ENCODE measurements at regions not wholly inside any gene's neighbourhood (a gene's known extent, or its start where the extent isn't known, plus 50 kb on each side); places are given as distances from the start of the nearest gene placed in this dataset.
"Not testable (repeated sequence)": the region's sequence is repeated elsewhere in the genome, so short reads cannot be mapped to it uniquely, and the experiment has no call there.

GRCh38 chr3:71951361-71951760, 166.4 kb upstream of the PROK2 start:
- WGBS (ENCODE audit: insufficient coverage) = no CpG with 5 or more reads among the region's 4 CpGs
- DNase-seq = no peak
- Histone ChIP-seq H3K36me3 (ENCODE audit: control insufficient read depth, insufficient read depth, low read length) (no peaks in the 10 kb centered on the region), H3K4me1 (ENCODE audit: control insufficient read depth, insufficient read depth, low read length) (peaks cover 10% of the 10 kb centered on the region), H3K4me3 (ENCODE audit: low read length) (no peak overlapping the region), H3K27me3 (ENCODE audit: control insufficient read depth, insufficient read depth, low read length) (peaks cover 4% of the 10 kb centered on the region), H3K9me3 (replicated peaks; ENCODE audit: control insufficient read depth, low read depth, low read length) (no peaks in the 10 kb centered on the region), H3K27ac (ENCODE audit: low read length) (no peak overlapping the region)

GRCh38 chr3:71949442-71949841, 164.5 kb upstream of the PROK2 start:
- WGBS (ENCODE audit: insufficient coverage) = 70% methylated on average over 3 of the region's 4 CpGs

GRCh38 chr3:71944482-71945065, 159.6 kb upstream of the PROK2 start:
- H3K9me3 ChIP-seq (replicated peaks; ENCODE audit: control insufficient read depth, low read depth, low read length) = peaks cover 3% of the 10 kb centered on the region
- peaks cover 4% of the 10 kb centered on the region for H3K27me3 ChIP-seq (ENCODE audit: control insufficient read depth, insufficient read depth, low read length)
- H3K4me3 ChIP-seq (ENCODE audit: low read length) = no peak overlapping the region
- 62% methylated on average over 4 of the region's 5 CpGs for WGBS (ENCODE audit: insufficient coverage)
- no peak for DNase-seq
- H3K4me1 ChIP-seq (ENCODE audit: control insufficient read depth, insufficient read depth, low read length) = no peaks in the 10 kb centered on the region
- H3K36me3 ChIP-seq (ENCODE audit: control insufficient read depth, insufficient read depth, low read length) = no peaks in the 10 kb centered on the region
- no peak overlapping the region for H3K27ac ChIP-seq (ENCODE audit: low read length)

More at GRCh38 chr3:71949442-71949841, 164.5 kb upstream of the PROK2 start:
- Histone ChIP-seq H3K9me3 (replicated peaks; ENCODE audit: control insufficient read depth, low read depth, low read length) (no peaks in the 10 kb centered on the region), H3K27me3 (ENCODE audit: control insufficient read depth, insufficient read depth, low read length) (peaks cover 6% of the 10 kb centered on the region), H3K4me3 (ENCODE audit: low read length) (no peak overlapping the region), H3K4me1 (ENCODE audit: control insufficient read depth, insufficient read depth, low read length) (no peaks in the 10 kb centered on the region), H3K36me3 (ENCODE audit: control insufficient read depth, insufficient read depth, low read length) (no peaks in the 10 kb centered on the region), H3K27ac (ENCODE audit: low read length) (no peak overlapping the region)
- DNase-seq = no peak

- Histone ChIP-seq H3K9me3 (replicated peaks; ENCODE audit: control insufficient read depth, low read depth, low read length) (peaks cover 3% of the 10 kb centered on the region), H3K27ac (ENCODE audit: low read length) (no peak overlapping the region), H3K4me1 (ENCODE audit: control insufficient read depth, insufficient read depth, low read length) (no peaks in the 10 kb centered on the region), H3K36me3 (ENCODE audit: control insufficient read depth, insufficient read depth, low read length) (no peaks in the 10 kb centered on the region), H3K27me3 (ENCODE audit: control insufficient read depth, insufficient read depth, low read length) (peaks cover 4% of the 10 kb centered on the region), H3K4me3 (ENCODE audit: low read length) (no peak overlapping the region)
- DNase-seq = no peak
- 74% methylated on average over 6 of the region's 9 CpGs for WGBS (ENCODE audit: insufficient coverage)
Observed at GRCh38 chr3:71942432-71943187, 157.7 kb upstream of the PROK2 start.

GRCh38 chr3:71940486-71940885, 155.5 kb upstream of the PROK2 start:
- WGBS (ENCODE audit: insufficient coverage) = no CpG with 5 or more reads among the region's 1 CpG
- Histone ChIP-seq H3K27ac (ENCODE audit: low read length) (no peak overlapping the region), H3K9me3 (replicated peaks; ENCODE audit: control insufficient read depth, low read depth, low read length) (peaks cover 3% of the 10 kb centered on the region), H3K36me3 (ENCODE audit: control insufficient read depth, insufficient read depth, low read length) (no peaks in the 10 kb centered on the region), H3K4me3 (ENCODE audit: low read length) (no peak overlapping the region), H3K4me1 (ENCODE audit: control insufficient read depth, insufficient read depth, low read length) (peaks cover 11% of the 10 kb centered on the region), H3K27me3 (ENCODE audit: control insufficient read depth, insufficient read depth, low read length) (peaks cover 4% of the 10 kb centered on the region)
- DNase-seq = no peak

- H3K4me3 ChIP-seq (ENCODE audit: low read length); H3K9me3 ChIP-seq (replicated peaks; ENCODE audit: control insufficient read depth, low read depth, low read length); H3K36me3 ChIP-seq (ENCODE audit: control insufficient read depth, insufficient read depth, low read length); DNase-seq; H3K27ac ChIP-seq (ENCODE audit: low read length); H3K27me3 ChIP-seq (ENCODE audit: control insufficient read depth, insufficient read depth, low read length): not testable (repeated sequence)
- peaks cover 19% of the 10 kb centered on the region for H3K4me1 ChIP-seq (ENCODE audit: control insufficient read depth, insufficient read depth, low read length)
- no CpG with 5 or more reads among the region's 3 CpGs for WGBS (ENCODE audit: insufficient coverage)
Observed at GRCh38 chr3:71938081-71938480, 153.1 kb upstream of the PROK2 start.

GRCh38 chr3:71936681-71937080, 151.7 kb upstream of the PROK2 start:
- Histone ChIP-seq H3K4me3 (ENCODE audit: low read length) (no peak overlapping the region), H3K36me3 (ENCODE audit: control insufficient read depth, insufficient read depth, low read length) (no peaks in the 10 kb centered on the region), H3K9me3 (replicated peaks; ENCODE audit: control insufficient read depth, low read depth, low read length) (no peaks in the 10 kb centered on the region), H3K27me3 (ENCODE audit: control insufficient read depth, insufficient read depth, low read length) (peaks cover 3% of the 10 kb centered on the region), H3K27ac (ENCODE audit: low read length) (no peak overlapping the region), H3K4me1 (ENCODE audit: control insufficient read depth, insufficient read depth, low read length) (peaks cover 19% of the 10 kb centered on the region)
- peak; percentile 72 for DNase-seq
- 44% methylated on average over 2 of the region's 8 CpGs for WGBS (ENCODE audit: insufficient coverage)

GRCh38 chr3:71934520-71935270, 149.7 kb upstream of the PROK2 start:
- Histone ChIP-seq H3K9me3 (replicated peaks; ENCODE audit: control insufficient read depth, low read depth, low read length) (no peaks in the 10 kb centered on the region), H3K27me3 (ENCODE audit: control insufficient read depth, insufficient read depth, low read length) (peaks cover 4% of the 10 kb centered on the region), H3K36me3 (ENCODE audit: control insufficient read depth, insufficient read depth, low read length) (no peaks in the 10 kb centered on the region), H3K4me3 (ENCODE audit: low read length) (no peak overlapping the region), H3K4me1 (ENCODE audit: control insufficient read depth, insufficient read depth, low read length) (peaks cover 21% of the 10 kb centered on the region), H3K27ac (ENCODE audit: low read length) (no peak overlapping the region)
- 51% methylated on average over 3 of the region's 11 CpGs for WGBS (ENCODE audit: insufficient coverage)
- DNase-seq = no peak

- no peak for DNase-seq
- no peaks in the 10 kb centered on the region for H3K36me3 ChIP-seq (ENCODE audit: control insufficient read depth, insufficient read depth, low read length)
- no peaks in the 10 kb centered on the region for H3K9me3 ChIP-seq (replicated peaks; ENCODE audit: control insufficient read depth, low read depth, low read length)
- H3K4me1 ChIP-seq (ENCODE audit: control insufficient read depth, insufficient read depth, low read length) = peaks cover 21% of the 10 kb centered on the region
- no peak overlapping the region for H3K4me3 ChIP-seq (ENCODE audit: low read length)
- WGBS (ENCODE audit: insufficient coverage) = no CpG with 5 or more reads among the region's 5 CpGs
- no peak overlapping the region for H3K27ac ChIP-seq (ENCODE audit: low read length)
- H3K27me3 ChIP-seq (ENCODE audit: control insufficient read depth, insufficient read depth, low read length) = peaks cover 6% of the 10 kb centered on the region
Observed at GRCh38 chr3:71931922-71932321, 147.0 kb upstream of the PROK2 start.

All from muscle of leg (tissue), 3 donors.